HG02798 (cell line): ENCODE measurements at regions not wholly inside any gene's neighbourhood (a gene's known extent, or its start where the extent isn't known, plus 50 kb on each side); places are given as distances from the start of the nearest gene placed in this dataset.
"Not testable (repeated sequence)": the region's sequence is repeated elsewhere in the genome, so short reads cannot be mapped to it uniquely, and the experiment has no call there.

ENCODE experiments used
- ATAC-seq: cut with Tn5 transposase; IDR thresholded peaks from one replicate; pipeline ENCODE4 v1.9.1; 2021; ENCODE audit warnings: mild to moderate bottlenecking; ENCODE audit not compliant: unreplicated experiment, poor library complexity

- no peak for ATAC-seq
Measured at GRCh38 chrX:128992107-128992971, 531.0 kb downstream of the SMARCA1 start.

GRCh38 chrX:128975745-128976144 lies 547.5 kb downstream of the SMARCA1 start:
- peak; percentile 45 for ATAC-seq

- ATAC-seq, result no peak
Measured at GRCh38 chrX:128973033-128973432, 550.3 kb downstream of the SMARCA1 start.

GRCh38 chrX:128961290-128961689 lies 562.0 kb downstream of the SMARCA1 start:
- ATAC-seq, result no peak

GRCh38 chrX:128954697-128955096 lies 568.6 kb downstream of the SMARCA1 start:
- not testable (repeated sequence) for ATAC-seq

GRCh38 chrX:128931071-128931470 lies 592.2 kb downstream of the SMARCA1 start:
- ATAC-seq, result no peak

- no peak for ATAC-seq
Measured at GRCh38 chrX:128929271-128930057, 593.8 kb downstream of the SMARCA1 start.

- no peak for ATAC-seq
Measured at GRCh38 chrX:128928636-128929035, 594.7 kb downstream of the SMARCA1 start.

GRCh38 chrX:128927363-128927762 lies 595.9 kb downstream of the SMARCA1 start:
- no peak for ATAC-seq

- no peak for ATAC-seq
Measured at GRCh38 chrX:128906753-128907152, 616.5 kb downstream of the SMARCA1 start.

GRCh38 chrX:128901018-128901417 lies 622.3 kb downstream of the SMARCA1 start:
- no peak for ATAC-seq

GRCh38 chrX:128897621-128898020 lies 625.7 kb downstream of the SMARCA1 start:
- no peak for ATAC-seq

GRCh38 chrX:128891554-128891953 lies 631.7 kb downstream of the SMARCA1 start:
- no peak for ATAC-seq

- ATAC-seq, result no peak
Measured at GRCh38 chrX:128884430-128884829, 638.9 kb downstream of the SMARCA1 start.

- no peak for ATAC-seq
Measured at GRCh38 chrX:128883650-128884049, 639.6 kb downstream of the SMARCA1 start.

GRCh38 chrX:128870361-128870760 lies 652.9 kb downstream of the SMARCA1 start:
- no peak for ATAC-seq

- no peak for ATAC-seq
Measured at GRCh38 chrX:128862557-128862956, 660.7 kb downstream of the SMARCA1 start.

GRCh38 chrX:128848374-128848773 lies 674.9 kb downstream of the SMARCA1 start:
- no peak for ATAC-seq

- no peak for ATAC-seq
Measured at GRCh38 chrX:128846385-128846784, 676.9 kb downstream of the SMARCA1 start.

GRCh38 chrX:128818690-128819089 lies 704.6 kb downstream of the SMARCA1 start:
- ATAC-seq, result no peak

- ATAC-seq, result no peak
Measured at GRCh38 chrX:128816919-128817318, 706.4 kb downstream of the SMARCA1 start.
